H9 (cell line): ENCODE measurements at regions not wholly inside any gene's neighbourhood (a gene's known extent, or its start where the extent isn't known, plus 50 kb on each side); places are given as distances from the start of the nearest gene placed in this dataset.

Source experiments
- DNase-seq: peaks from one replicate; pipeline ENCODE4 v3.0.0-alpha.2; 2017
- H2AFZ ChIP-seq: one replicate; pipeline ENCODE4 v1.6.1; 2013; ENCODE audit warnings: mild to moderate bottlenecking, low read length, control low read depth, moderate library complexity
- H2AK5ac ChIP-seq: 2 replicates; pipeline ENCODE4 v1.6.1; 2013; ENCODE audit warnings: low read length, control low read depth, mixed read lengths; ENCODE audit not compliant: insufficient read length
- H2BK120ac ChIP-seq: one replicate; pipeline ENCODE4 v1.6.1; 2013; ENCODE audit warnings: low read depth, mild to moderate bottlenecking, low read length, control low read depth, inconsistent platforms; ENCODE audit not compliant: poor library complexity, severe bottlenecking
- H2BK12ac ChIP-seq: 2 replicates; pipeline ENCODE4 v1.6.1; 2013; ENCODE audit warnings: low read length, control low read depth, mixed read lengths, low read depth; ENCODE audit not compliant: insufficient read length
- H2BK15ac ChIP-seq: 2 replicates; pipeline ENCODE4 v1.6.1; 2013; ENCODE audit warnings: low read depth, low read length, control low read depth
- H2BK20ac ChIP-seq: one replicate; pipeline ENCODE4 v1.6.1; 2013; ENCODE audit warnings: low read depth, mild to moderate bottlenecking, low read length, control low read depth, inconsistent platforms; ENCODE audit not compliant: poor library complexity, severe bottlenecking
- H2BK5ac ChIP-seq: 2 replicates; pipeline ENCODE4 v1.6.1; 2013; ENCODE audit warnings: low read length, control low read depth, mixed read lengths; ENCODE audit not compliant: insufficient read length
- H3K14ac ChIP-seq: 2 replicates; pipeline ENCODE4 v1.6.1; 2013; ENCODE audit warnings: low read length, control low read depth; ENCODE audit not compliant: insufficient read depth
- H3K18ac ChIP-seq: 2 replicates; pipeline ENCODE4 v1.6.1; 2013; ENCODE audit warnings: low read depth, mild to moderate bottlenecking, mixed read lengths, low read length, control low read depth; ENCODE audit not compliant: insufficient read length
- H3K23ac ChIP-seq: 2 replicates; pipeline ENCODE4 v1.6.1; 2013; ENCODE audit warnings: low read length, control low read depth, mixed read lengths, low read depth; ENCODE audit not compliant: insufficient read length
- H3K23me2 ChIP-seq: 2 replicates; pipeline ENCODE4 v1.6.1; 2013; ENCODE audit warnings: low read depth, mild to moderate bottlenecking, mixed read lengths, low read length, control low read depth; ENCODE audit not compliant: insufficient read length, poor library complexity, severe bottlenecking
- H3K27ac ChIP-seq: 2 replicates; pipeline ENCODE4 v1.5.1; 2013; ENCODE audit warnings: low read length, control low read depth, mixed read lengths, low read depth; ENCODE audit not compliant: insufficient read length
- H3K27me3 ChIP-seq: 2 replicates; pipeline ENCODE4 v1.6.1; 2013; ENCODE audit warnings: low read length, control low read depth, inconsistent platforms; ENCODE audit not compliant: insufficient read depth
- H3K4ac ChIP-seq: 2 replicates; pipeline ENCODE4 v1.6.1; 2013; ENCODE audit warnings: low read depth, mild to moderate bottlenecking, control low read depth, inconsistent platforms, low read length, moderate library complexity
- H3K4me1 ChIP-seq: 2 replicates; pipeline ENCODE4 v1.6.1; 2013; ENCODE audit warnings: low read length, control low read depth, inconsistent platforms; ENCODE audit not compliant: insufficient read depth
- H3K4me2 ChIP-seq: 2 replicates; pipeline ENCODE4 v1.6.1; 2013; ENCODE audit warnings: low read length, control low read depth, mixed read lengths; ENCODE audit not compliant: insufficient read length, insufficient read depth
- H3K56ac ChIP-seq: 2 replicates; pipeline ENCODE4 v1.6.1; 2013; ENCODE audit warnings: low read depth, mild to moderate bottlenecking, mixed read lengths, low read length, control low read depth; ENCODE audit not compliant: insufficient read length
- H3K79me1 ChIP-seq: 2 replicates; pipeline ENCODE4 v1.6.1; 2013; ENCODE audit warnings: low read depth, mild to moderate bottlenecking, moderate library complexity, low read length, control low read depth, inconsistent platforms; ENCODE audit not compliant: insufficient read depth, poor library complexity, severe bottlenecking
- H3K79me2 ChIP-seq: 2 replicates; pipeline ENCODE4 v1.6.1; 2013; ENCODE audit warnings: low read length, control low read depth, inconsistent platforms; ENCODE audit not compliant: insufficient read depth
- H3K9ac ChIP-seq: 2 replicates; pipeline ENCODE4 v1.6.1; 2013; ENCODE audit warnings: low read length, control low read depth, mixed read lengths; ENCODE audit not compliant: insufficient read length; ENCODE audit errors: extremely low read depth
- H3K9me3 ChIP-seq: one replicate; pipeline ENCODE4 v1.6.1; 2013; ENCODE audit warnings: low read depth, low read length, inconsistent platforms; ENCODE audit not compliant: control insufficient read depth
- H3T11ph ChIP-seq: one replicate; pipeline ENCODE4 v1.6.1; 2013; ENCODE audit warnings: mild to moderate bottlenecking, low read length, control low read depth, inconsistent platforms
- H4K20me1 ChIP-seq: one replicate; pipeline ENCODE4 v1.6.1; 2013; ENCODE audit not compliant: control insufficient read depth, insufficient read length, insufficient read depth
- H4K5ac ChIP-seq: 2 replicates; pipeline ENCODE4 v1.6.1; 2013; ENCODE audit warnings: low read depth, mild to moderate bottlenecking, mixed read lengths, low read length, control low read depth; ENCODE audit not compliant: insufficient read length
- H4K8ac ChIP-seq: replicated peaks from 2 replicates; pipeline ENCODE4 v1.6.1; 2013; ENCODE audit warnings: low read length, control low read depth, mixed read lengths, low read depth; ENCODE audit not compliant: insufficient read length
- H4K91ac ChIP-seq: 2 replicates; pipeline ENCODE4 v1.6.1; 2013; ENCODE audit warnings: low read depth, mild to moderate bottlenecking, moderate library complexity, mixed read lengths, low read length, control low read depth; ENCODE audit not compliant: insufficient read length
- H3K27ac Mint-ChIP-seq, 3 experiments: 2 replicates in 2 of 3; 3 replicates in 1 of 3; pipeline ENCODE4 v1.8.0; 2020 to 2021; ENCODE audit warnings: mixed read lengths in 3 of 3, mild to moderate bottlenecking in 1 of 3, moderate library complexity in 1 of 3
- H3K27me3 Mint-ChIP-seq: 2 replicates; pipeline ENCODE4 v1.8.0; 2021; ENCODE audit warnings: low read depth, mild to moderate bottlenecking, moderate library complexity, mixed read lengths
- H3K36me3 Mint-ChIP-seq, 3 experiments: 2 replicates in 2 of 3; 3 replicates in 1 of 3; pipeline ENCODE4 v1.8.0; 2020 to 2021; ENCODE audit warnings: low read depth in 3 of 3, mixed read lengths in 3 of 3; ENCODE audit not compliant: insufficient read depth in 1 of 3
- H3K4me1 Mint-ChIP-seq, 2 experiments: 2 replicates each; pipeline ENCODE4 v1.8.0; 2020; ENCODE audit warnings: mixed read lengths in 2 of 2
- H3K4me3 Mint-ChIP-seq, 2 experiments: 2 replicates in 1 of 2; 3 replicates in 1 of 2; pipeline ENCODE4 v1.8.0; 2020 to 2021; ENCODE audit warnings: mild to moderate bottlenecking in 2 of 2, mixed read lengths in 2 of 2, moderate library complexity in 1 of 2
- H3K9me3 Mint-ChIP-seq, 2 experiments: 2 replicates in 1 of 2; 3 replicates in 1 of 2; pipeline ENCODE4 v1.8.0; 2020; ENCODE audit warnings: mild to moderate bottlenecking in 2 of 2, mixed read lengths in 2 of 2, moderate library complexity in 1 of 2
- WGBS: extraction: QIAGEN DNeasy Blood & Tissue Kit; methylation state at CpG from one replicate; pipeline ENCODE4 v1.1.7; 2013; ENCODE audit warnings: missing lambda C conversion rate, low lambda C conversion rate, mixed read lengths; ENCODE audit not compliant: insufficient read length; ENCODE audit errors: extremely low coverage; 5-methylcytosine and 5-hydroxymethylcytosine counted together
- TF ChIP-seq, protein P1 (sequence below): fragments of 200-600 bp; sonication (generic); conservative IDR thresholded peaks from 3 replicates; pipeline ENCODE4 v1.8.0; 2021; ENCODE audit warnings: antibody characterized with exemption, mild to moderate bottlenecking

DNA sequence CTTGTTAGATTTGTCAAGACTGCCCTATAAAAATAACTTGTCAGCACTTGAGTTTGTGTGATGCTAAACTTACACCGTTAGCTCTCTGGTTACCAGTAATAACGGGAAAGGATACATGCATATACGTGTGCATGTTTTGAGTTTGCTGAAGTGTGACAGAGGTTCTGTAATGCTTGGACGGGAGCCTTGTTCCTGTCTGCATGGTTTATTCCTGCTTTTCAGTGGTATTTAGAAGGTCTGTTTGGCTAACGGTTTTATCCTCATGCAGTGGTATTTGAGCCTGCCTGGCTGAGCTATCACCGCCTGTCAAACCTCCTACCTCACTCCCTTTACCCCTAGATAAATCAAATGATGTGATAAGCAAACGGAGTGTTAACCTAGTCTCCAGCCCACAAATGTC, 305.6 kb downstream of the GALC start:
- H3K9ac ChIP-seq, result no peak overlapping the region
- H2AFZ ChIP-seq, result no peak overlapping the region
- no peak overlapping the region for H2BK12ac ChIP-seq
- no peak overlapping the region for H4K8ac ChIP-seq
- H3K27me3 ChIP-seq, result no peaks in the 10 kb centered on the region
- H3K4me1 ChIP-seq, result no peaks in the 10 kb centered on the region
- Mint-ChIP-seq H3K9me3 (peaks cover 7% of the 10 kb centered on the region in 2 experiments), H3K36me3 (peaks cover 0 to 5% (median 3%) of the 10 kb centered on the region in 3 experiments; a peak in 2 of 7 replicates), H3K4me3 (no peak overlapping the region), H3K27me3 (no peaks in the 10 kb centered on the region), H3K27ac (no peak overlapping the region), H3K4me1 (peaks cover 5 to 10% of the 10 kb centered on the region in 2 experiments; a peak in 3 of 4 replicates)
- H3K4me2 ChIP-seq, result no peak overlapping the region
- no peak overlapping the region for H3K4ac ChIP-seq
- H3K27ac ChIP-seq, result no peak overlapping the region
- H2BK15ac ChIP-seq, result no peak overlapping the region
- H2BK20ac ChIP-seq, result no peak overlapping the region
- no peak overlapping the region for H2BK5ac ChIP-seq
- H3K23me2 ChIP-seq, result no peaks in the 10 kb centered on the region
- no peaks in the 10 kb centered on the region for H3K79me1 ChIP-seq
- no peak overlapping the region for H2BK120ac ChIP-seq
- no peaks in the 10 kb centered on the region for H3K9me3 ChIP-seq
- no peaks in the 10 kb centered on the region for H4K20me1 ChIP-seq
- H3K23ac ChIP-seq, result no peak overlapping the region
- WGBS, result no CpG with 5 or more reads among the region's 7 CpGs
- H3K14ac ChIP-seq, result no peak overlapping the region
- no peak for DNase-seq
- H4K91ac ChIP-seq, result no peak overlapping the region
- H4K5ac ChIP-seq, result no peak overlapping the region
- no peak overlapping the region for H3T11ph ChIP-seq
- TF ChIP-seq, protein P1, sequence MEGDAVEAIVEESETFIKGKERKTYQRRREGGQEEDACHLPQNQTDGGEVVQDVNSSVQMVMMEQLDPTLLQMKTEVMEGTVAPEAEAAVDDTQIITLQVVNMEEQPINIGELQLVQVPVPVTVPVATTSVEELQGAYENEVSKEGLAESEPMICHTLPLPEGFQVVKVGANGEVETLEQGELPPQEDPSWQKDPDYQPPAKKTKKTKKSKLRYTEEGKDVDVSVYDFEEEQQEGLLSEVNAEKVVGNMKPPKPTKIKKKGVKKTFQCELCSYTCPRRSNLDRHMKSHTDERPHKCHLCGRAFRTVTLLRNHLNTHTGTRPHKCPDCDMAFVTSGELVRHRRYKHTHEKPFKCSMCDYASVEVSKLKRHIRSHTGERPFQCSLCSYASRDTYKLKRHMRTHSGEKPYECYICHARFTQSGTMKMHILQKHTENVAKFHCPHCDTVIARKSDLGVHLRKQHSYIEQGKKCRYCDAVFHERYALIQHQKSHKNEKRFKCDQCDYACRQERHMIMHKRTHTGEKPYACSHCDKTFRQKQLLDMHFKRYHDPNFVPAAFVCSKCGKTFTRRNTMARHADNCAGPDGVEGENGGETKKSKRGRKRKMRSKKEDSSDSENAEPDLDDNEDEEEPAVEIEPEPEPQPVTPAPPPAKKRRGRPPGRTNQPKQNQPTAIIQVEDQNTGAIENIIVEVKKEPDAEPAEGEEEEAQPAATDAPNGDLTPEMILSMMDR, result no peak
- no peaks in the 10 kb centered on the region for H3K79me2 ChIP-seq
- no peak overlapping the region for H3K18ac ChIP-seq
- H3K56ac ChIP-seq, result no peak overlapping the region
- no peak overlapping the region for H2AK5ac ChIP-seq
